HEK293T (cell line): ENCODE measurements at regions not wholly inside any gene's neighbourhood (a gene's known extent, or its start where the extent isn't known, plus 50 kb on each side); places are given as distances from the start of the nearest gene placed in this dataset.

Source experiments
- ARNT ChIP-seq: fragments of 450-650 bp; IDR thresholded peaks from 2 replicates; pipeline ENCODE4 v1.6.1; 2017; ENCODE audit warnings: mild to moderate bottlenecking
- FOXK2 ChIP-seq: fragments of 450-650 bp; IDR thresholded peaks from 2 replicates; pipeline ENCODE4 v1.6.1; 2016; ENCODE audit warnings: mild to moderate bottlenecking
- FOXM1 ChIP-seq: fragments of 450-650 bp; IDR thresholded peaks from 2 replicates; pipeline ENCODE4 v1.6.1; 2017; ENCODE audit warnings: mild to moderate bottlenecking, borderline replicate concordance
- HDGF ChIP-seq: fragments of 450-650 bp; IDR thresholded peaks from 2 replicates; pipeline ENCODE4 v1.6.1; 2017; ENCODE audit warnings: antibody characterized with exemption, borderline replicate concordance
- L3MBTL2 ChIP-seq: fragments of 450-650 bp; conservative IDR thresholded peaks from 2 replicates; pipeline ENCODE4 v1.6.1; 2016; ENCODE audit warnings: mild to moderate bottlenecking
- LEF1 ChIP-seq: fragments of 450-650 bp; IDR thresholded peaks from 2 replicates; pipeline ENCODE4 v1.6.1; 2017; ENCODE audit warnings: mild to moderate bottlenecking, borderline replicate concordance
- PKNOX1 ChIP-seq: fragments of 450-650 bp; IDR thresholded peaks from 2 replicates; pipeline ENCODE4 v1.6.1; 2016
- SP1 ChIP-seq: fragments of 450-650 bp; IDR thresholded peaks from 2 replicates; pipeline ENCODE4 v1.6.1; 2017
- SUZ12 ChIP-seq: fragments of 450-650 bp; IDR thresholded peaks from 2 replicates; pipeline ENCODE4 v1.6.1; 2016; ENCODE audit warnings: mild to moderate bottlenecking
- TARDBP ChIP-seq: fragments of 450-650 bp; IDR thresholded peaks from 2 replicates; pipeline ENCODE4 v1.6.1; 2016
- ZNF384 ChIP-seq: fragments of 450-650 bp; IDR thresholded peaks from 2 replicates; pipeline ENCODE4 v1.6.1; 2016

GRCh38 chr4:62656006-62656405 is 1455.9 kb downstream of the ADGRL3 start:
- TF ChIP-seq SUZ12 (no peak), SP1 (no peak), PKNOX1 (no peak), ARNT (no peak), HDGF (no peak), FOXM1 (no peak), LEF1 (no peak), TARDBP (no peak), ZNF384 (no peak), FOXK2 (no peak), L3MBTL2 (no peak)
